Ovary (tissue), 3 donors: ENCODE measurements at regions not wholly inside any gene's neighbourhood (a gene's known extent, or its start where the extent isn't known, plus 50 kb on each side); places are given as distances from the start of the nearest gene placed in this dataset.

Experiments
- EP300 ChIP-seq: sonication (generic); formaldehyde crosslinking; IDR thresholded peaks from one replicate; pipeline ENCODE4 v1.6.1; 2017; ENCODE audit warnings: antibody characterized with exemption
- POLR2A ChIP-seq: fragments of 450-650 bp; IDR thresholded peaks from one replicate; pipeline ENCODE4 v1.6.1; 2017; ENCODE audit warnings: antibody characterized with exemption, mild to moderate bottlenecking, moderate library complexity
- TF ChIP-seq, protein P1 (sequence below), 3 donors: fragments of 450-650 bp in 2 of 3; fragments of 200-600 bp in 1 of 3; IDR thresholded peaks; one replicate each; pipeline versions ENCODE4 v1.5.1 to v1.8.0; 2016 to 2022; ENCODE audit warnings: antibody characterized with exemption in 3 of 3, mild to moderate bottlenecking in 1 of 3
- donor health status: DM: no; HTN: no; CAD: no.

DNA sequence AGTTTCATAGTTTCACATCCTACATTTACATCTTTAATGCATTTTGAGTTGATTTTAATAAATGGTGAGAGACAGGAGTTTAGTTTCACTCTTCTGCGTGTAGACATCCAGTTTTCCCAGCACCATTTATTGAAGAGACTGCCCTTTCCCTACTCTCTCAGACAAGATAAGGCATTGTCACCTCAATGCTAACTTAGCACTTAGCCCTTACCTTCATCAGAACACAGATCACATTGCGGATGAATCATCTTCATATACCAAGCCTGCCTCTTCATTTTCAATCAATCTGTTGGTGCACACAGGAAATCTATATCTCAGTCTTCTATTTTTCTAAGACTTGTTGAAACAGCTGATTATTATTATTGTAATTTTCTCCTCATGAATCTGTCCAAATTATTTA, 396.6 kb upstream of the NBEA start:
- TF ChIP-seq, protein P1, sequence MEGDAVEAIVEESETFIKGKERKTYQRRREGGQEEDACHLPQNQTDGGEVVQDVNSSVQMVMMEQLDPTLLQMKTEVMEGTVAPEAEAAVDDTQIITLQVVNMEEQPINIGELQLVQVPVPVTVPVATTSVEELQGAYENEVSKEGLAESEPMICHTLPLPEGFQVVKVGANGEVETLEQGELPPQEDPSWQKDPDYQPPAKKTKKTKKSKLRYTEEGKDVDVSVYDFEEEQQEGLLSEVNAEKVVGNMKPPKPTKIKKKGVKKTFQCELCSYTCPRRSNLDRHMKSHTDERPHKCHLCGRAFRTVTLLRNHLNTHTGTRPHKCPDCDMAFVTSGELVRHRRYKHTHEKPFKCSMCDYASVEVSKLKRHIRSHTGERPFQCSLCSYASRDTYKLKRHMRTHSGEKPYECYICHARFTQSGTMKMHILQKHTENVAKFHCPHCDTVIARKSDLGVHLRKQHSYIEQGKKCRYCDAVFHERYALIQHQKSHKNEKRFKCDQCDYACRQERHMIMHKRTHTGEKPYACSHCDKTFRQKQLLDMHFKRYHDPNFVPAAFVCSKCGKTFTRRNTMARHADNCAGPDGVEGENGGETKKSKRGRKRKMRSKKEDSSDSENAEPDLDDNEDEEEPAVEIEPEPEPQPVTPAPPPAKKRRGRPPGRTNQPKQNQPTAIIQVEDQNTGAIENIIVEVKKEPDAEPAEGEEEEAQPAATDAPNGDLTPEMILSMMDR (IDR thresholded peaks at IDR 0.05) = no peak
- TF ChIP-seq POLR2A = no peak
- TF ChIP-seq EP300 = no peak
